ENCODE measurements at regions not wholly inside any gene's neighbourhood (a gene's known extent, or its start where the extent isn't known, plus 50 kb on each side); places are given as distances from the start of the nearest gene placed in this dataset.

GRCh38 chr15:87649175-87649574, 607.4 kb downstream of the NTRK3 start (continued):
- TF ChIP-seq MAF1 (CRISPR knock-in tag; IDR thresholded peaks at IDR 0.05; ENCODE audit: borderline replicate concordance) (no peak), ZBTB44 (CRISPR knock-in tag; IDR thresholded peaks at IDR 0.05) (no peak)

- no peak for ATAC-seq
- Histone ChIP-seq H3K27ac (ENCODE audit: extremely low read length, insufficient read depth, low read length) (no peak overlapping the region), H3K9me3 (ENCODE audit: low read length) (peaks cover 93% of the 10 kb centered on the region), H2AFZ (ENCODE audit: low read length) (no peak overlapping the region), H3K4me3 (replicated peaks in 1 of 3; ENCODE audit: insufficient read depth in 1 of 3, low read depth in 2 of 3, low read length in 3 of 3) (no peak overlapping the region), H3K4me2 (ENCODE audit: low read depth, low read length) (no peak overlapping the region), H4K20me1 (ENCODE audit: insufficient read depth, low read length) (no peaks in the 10 kb centered on the region), H3K79me2 (ENCODE audit: insufficient read depth, low read length) (no peaks in the 10 kb centered on the region), H3K9ac (ENCODE audit: insufficient read depth, low read depth, low read length) (no peak overlapping the region), H3K27me3 (ENCODE audit: control insufficient read depth in 1 of 2, insufficient read depth in 2 of 2, low read length in 2 of 2) (no peaks in the 10 kb centered on the region), H3K36me3 (replicated peaks in 1 of 2; ENCODE audit: control insufficient read depth in 1 of 2, insufficient read depth in 2 of 2, low read length in 2 of 2) (no peaks in the 10 kb centered on the region), H3K4me1 (ENCODE audit: insufficient read depth, low read length) (no peaks in the 10 kb centered on the region)
- TF ChIP-seq KLF12 (CRISPR knock-in tag; IDR thresholded peaks at IDR 0.05; ENCODE audit: borderline replicate concordance) (no peak), ATF7 (IDR thresholded peaks at IDR 0.05) (no peak), ATF7 (CRISPR knock-in tag; IDR thresholded peaks at IDR 0.05) (no peak), SNAPC2 (CRISPR knock-in tag; IDR thresholded peaks at IDR 0.05) (no peak), ZNF691 (CRISPR knock-in tag; IDR thresholded peaks at IDR 0.05; ENCODE audit: borderline replicate concordance, low read depth) (no peak), MAFG (CRISPR knock-in tag; IDR thresholded peaks at IDR 0.05) (no peak), MXI1 (IDR thresholded peaks at IDR 0.05; ENCODE audit: borderline replicate concordance, low read depth, low read length) (no peak), ZBTB38 (CRISPR knock-in tag; IDR thresholded peaks at IDR 0.05) (no peak), NFATC3 (CRISPR knock-in tag; IDR thresholded peaks at IDR 0.05) (no peak)
- CTCF ChIA-PET (ENCODE audit: low intra/inter-chr PET ratio, low total read pairs), result no interaction called here
- in situ Hi-C loops (cut with HindIII; ENCODE audit: extremely low pct_ligation_motif_present, low pct_unique_long_range_greater_than_20kb) (no loop called here), intact Hi-C loops (cut with micrococcal nuclease; ENCODE audit: unreplicated experiment) (no loop called here)
- 10% methylated on average over 5 of the region's 5 CpGs for WGBS (ENCODE audit: low lambda C conversion rate)
- no peak for DNase-seq (ENCODE audit: low spot score)
- BruUV-seq (replicated peaks), result no TSS peak
- FAIRE-seq, result no peak
- POLR2A ChIA-PET, result no interaction called here
These were observed 608.3 kb downstream of the NTRK3 start for GRCh38 chr15:87648278-87648677.

Data from HepG2 (cell line).